ENCODE measurements at regions not wholly inside any gene's neighbourhood (a gene's known extent, or its start where the extent isn't known, plus 50 kb on each side); places are given as distances from the start of the nearest gene placed in this dataset.

GRCh38 chr5:173689171-173689736 lies 72.8 kb upstream of the BOD1 start:
- H3K4me3 ChIP-seq (ENCODE audit: low read depth, low read length): no peak overlapping the region
- TF ChIP-seq CTCF (IDR thresholded peaks at IDR 0.05; ENCODE audit: insufficient read depth, low read length): no peak
- DNase-seq (ENCODE audit: low read depth): no peak

GRCh38 chr5:173689737-173690360 lies 73.4 kb upstream of the BOD1 start:
- no peak for DNase-seq (ENCODE audit: low read depth)
- no peak for TF ChIP-seq CTCF (IDR thresholded peaks at IDR 0.05; ENCODE audit: insufficient read depth, low read length)
- H3K4me3 ChIP-seq (ENCODE audit: low read depth, low read length): no peak overlapping the region

- no peak overlapping the region for H3K4me3 ChIP-seq (ENCODE audit: low read depth, low read length)
- no peak for TF ChIP-seq CTCF (IDR thresholded peaks at IDR 0.05; ENCODE audit: insufficient read depth, low read length)
- no peak for DNase-seq (ENCODE audit: low read depth)
These were observed 75.5 kb upstream of the BOD1 start for GRCh38 chr5:173691931-173692330.

GRCh38 chr5:173693670-173694069 lies 77.2 kb upstream of the BOD1 start:
- no peak for TF ChIP-seq CTCF (IDR thresholded peaks at IDR 0.05; ENCODE audit: insufficient read depth, low read length)
- no peak for DNase-seq (ENCODE audit: low read depth)
- H3K4me3 ChIP-seq (ENCODE audit: low read depth, low read length): no peak overlapping the region

- TF ChIP-seq CTCF (IDR thresholded peaks at IDR 0.05; ENCODE audit: insufficient read depth, low read length): no peak
- no peak overlapping the region for H3K4me3 ChIP-seq (ENCODE audit: low read depth, low read length)
- DNase-seq (ENCODE audit: low read depth): no peak
These were observed 79.8 kb upstream of the BOD1 start for GRCh38 chr5:173696216-173696615.

- TF ChIP-seq CTCF (IDR thresholded peaks at IDR 0.05; ENCODE audit: insufficient read depth, low read length): no peak
- no peak overlapping the region for H3K4me3 ChIP-seq (ENCODE audit: low read depth, low read length)
- no peak for DNase-seq (ENCODE audit: low read depth)
These were observed 81.6 kb upstream of the BOD1 start for GRCh38 chr5:173697931-173698579.
